Spleen (tissue), 11 donors: ENCODE measurements at regions not wholly inside any gene's neighbourhood (a gene's known extent, or its start where the extent isn't known, plus 50 kb on each side); places are given as distances from the start of the nearest gene placed in this dataset.

ENCODE experiments used
- DNase-seq: peaks from one replicate; pipeline ENCODE4 v3.0.0-alpha.2; 2020
- H3K27ac ChIP-seq, 8 donors: fragments of 200-600 bp; sonication (generic) in 7 of 8; 1 replicate in 4 of 8; 2 replicates in 4 of 8; pipeline versions ENCODE4 v1.5.0 to v1.8.0; 2016 to 2021; ENCODE audit warnings: inconsistent platforms in 4 of 8, mild to moderate bottlenecking in 4 of 8, moderate library complexity in 1 of 8
- H3K27me3 ChIP-seq, 7 donors: fragments of 200-600 bp; sonication (generic) in 6 of 7; replicated peaks in 1 of 7; 1 replicate in 4 of 7; 2 replicates in 3 of 7; pipeline versions ENCODE4 v1.5.0 to v1.8.0; 2016 to 2021; ENCODE audit warnings: inconsistent platforms in 3 of 7, mild to moderate bottlenecking in 1 of 7
- H3K36me3 ChIP-seq, 6 donors: fragments of 200-600 bp; sonication (generic) in 5 of 6; 1 replicate in 4 of 6; 2 replicates in 2 of 6; pipeline versions ENCODE4 v1.5.0 to v1.8.0; 2016 to 2021; ENCODE audit warnings: inconsistent platforms in 2 of 6
- H3K4me1 ChIP-seq, 6 donors: fragments of 200-600 bp; sonication (generic) in 5 of 6; 1 replicate in 3 of 6; 2 replicates in 3 of 6; pipeline versions ENCODE4 v1.5.0 to v1.8.0; 2016 to 2021; ENCODE audit warnings: inconsistent platforms in 3 of 6
- H3K4me3 ChIP-seq, 8 donors: fragments of 200-600 bp; sonication (generic) in 7 of 8; 1 replicate in 4 of 8; 2 replicates in 4 of 8; pipeline versions ENCODE4 v1.5.0 to v1.8.0; 2016 to 2021; ENCODE audit warnings: inconsistent platforms in 4 of 8, mild to moderate bottlenecking in 4 of 8, moderate library complexity in 2 of 8
- H3K9me3 ChIP-seq, 8 donors: fragments of 200-600 bp; sonication (generic) in 7 of 8; 1 replicate in 4 of 8; 2 replicates in 4 of 8; pipeline versions ENCODE4 v1.5.0 to v1.8.0; 2016 to 2021; ENCODE audit warnings: inconsistent platforms in 4 of 8
- CTCF ChIP-seq, 11 experiments: fragments of 200-600 bp in 7 of 11; fragments of 450-650 bp in 4 of 11; sonication (generic) in 4 of 11; IDR thresholded peaks in 8 of 11; conservative IDR thresholded peaks in 3 of 11; 1 replicate in 7 of 11; 2 replicates in 4 of 11; pipeline versions ENCODE4 v1.4.0 to v1.8.0; 2016 to 2021; ENCODE audit warnings: antibody characterized with exemption in 11 of 11, inconsistent platforms in 4 of 11, mild to moderate bottlenecking in 1 of 11
- POLR2A ChIP-seq, 3 donors: fragments of 450-650 bp; IDR thresholded peaks; one replicate each; pipeline ENCODE4 v1.5.1; 2017; ENCODE audit warnings: antibody characterized with exemption in 3 of 3, mild to moderate bottlenecking in 1 of 3
- POLR2AphosphoS5 ChIP-seq, 3 donors: sonication (generic); formaldehyde crosslinking; IDR thresholded peaks; one replicate each; pipeline ENCODE4 v1.5.1; 2017; ENCODE audit warnings: antibody characterized with exemption in 3 of 3
- WGBS, 5 donors: extraction: QIAGEN DNeasy Blood & Tissue Kit in 3 of 5; methylation state at CpG; one replicate each; pipeline versions ENCODE4 v1.1.5 to v1.1.7; 2013 to 2018; 5-methylcytosine and 5-hydroxymethylcytosine counted together
- intact Hi-C: fragments of 100-400 bp; cut with DNase I; formaldehyde crosslinking; loops from one replicate; pipeline ENCODE4 v1.15.0; 2023; ENCODE audit warnings: low total_unique reads
- donor health status: healthy with polysubstance abuse.
- donor health status: DM: no; HTN: no; CAD: no; lungs with moderate emphysema.
- donor health status: DM: no; HTN: no; CAD: no.
- donor health status: Bipolar disorder and iron deficiency.
- donor health status: healthy.
- donor health status: DM: no; HTN: no; CAD: no.
- donor health status: DM: yes; HTN: yes; CAD: no.

DNA sequence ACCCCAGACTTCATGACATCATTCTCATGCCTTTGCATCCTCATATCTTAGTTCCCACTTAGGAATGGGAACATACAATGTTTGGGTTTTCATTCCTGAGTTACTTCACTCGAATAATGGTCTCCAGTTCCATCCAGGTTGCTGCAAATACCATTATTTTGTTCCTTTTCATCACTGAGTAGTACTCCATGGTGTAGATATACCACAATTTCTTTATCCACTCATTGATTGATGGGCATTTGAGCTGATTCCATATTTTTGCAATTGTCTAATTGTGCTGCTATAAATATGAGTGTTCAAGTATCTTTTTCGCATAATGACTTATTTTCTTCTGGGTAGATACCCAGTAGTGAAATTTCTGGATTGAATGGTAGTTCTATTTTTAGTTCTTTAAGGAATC is 1026.8 kb downstream of the STPG2 start:
- no peak overlapping the region for H3K27ac ChIP-seq
- no peaks in the 10 kb centered on the region for H3K27me3 ChIP-seq
- H3K4me3 ChIP-seq, result no peak overlapping the region
- H3K36me3 ChIP-seq, result no peaks in the 10 kb centered on the region
- peaks cover 0 to 10% (median 2%) of the 10 kb centered on the region in 8 donors for H3K9me3 ChIP-seq
- 53 to 66% (median 57%) methylated on average over 2 of the region's 2 CpGs for WGBS, 5 donors
- H3K4me1 ChIP-seq, result no peaks in the 10 kb centered on the region
- TF ChIP-seq CTCF (IDR thresholded peaks at IDR 0.05 in 8 of 11, conservative IDR thresholded peaks at IDR 0.05 in 3 of 11), result no peak
- no peak for TF ChIP-seq POLR2AphosphoS5 (IDR thresholded peaks at IDR 0.05)
- TF ChIP-seq POLR2A (IDR thresholded peaks at IDR 0.05), result no peak
- DNase-seq, result no peak
- intact Hi-C loops, result no loop called here

- Histone ChIP-seq H3K36me3 (no peaks in the 10 kb centered on the region), H3K27me3 (no peaks in the 10 kb centered on the region), H3K4me3 (no peak overlapping the region), H3K27ac (no peak overlapping the region), H3K9me3 (peaks cover 0 to 32% (median 22%) of the 10 kb centered on the region in 8 donors), H3K4me1 (no peaks in the 10 kb centered on the region)
- TF ChIP-seq POLR2A (IDR thresholded peaks at IDR 0.05) (no peak), CTCF (IDR thresholded peaks at IDR 0.05 in 8 of 11, conservative IDR thresholded peaks at IDR 0.05 in 3 of 11) (no peak), POLR2AphosphoS5 (IDR thresholded peaks at IDR 0.05) (no peak)
- 44 to 70% (median 61%) methylated on average over 1 of the region's 1 CpG for WGBS, 5 donors
- intact Hi-C loops, result no loop called here
- DNase-seq, result no peak
Observed at GRCh38 chr4:97121493-97121892, 1021.8 kb downstream of the STPG2 start.

DNA sequence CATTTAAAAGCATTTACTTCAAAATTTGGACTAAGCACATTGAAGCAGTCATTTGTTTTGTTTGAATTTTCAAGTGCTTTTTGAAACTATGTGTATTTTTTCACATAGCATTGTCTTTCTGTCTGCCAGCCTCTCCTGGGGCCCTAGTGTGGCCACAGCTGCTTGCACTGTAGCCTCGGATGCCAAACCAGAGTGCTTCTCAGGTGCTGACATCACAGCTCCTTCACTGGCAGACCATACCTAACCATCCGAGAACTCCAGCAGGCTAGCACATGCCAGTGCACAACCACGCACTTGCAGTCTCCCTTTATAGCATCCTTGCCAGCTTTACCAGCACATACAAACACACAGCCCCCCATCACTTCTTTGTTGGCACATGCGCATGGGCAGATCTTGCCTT is 1019.7 kb downstream of the STPG2 start:
- Histone ChIP-seq H3K4me3 (no peak overlapping the region), H3K4me1 (no peaks in the 10 kb centered on the region), H3K36me3 (no peaks in the 10 kb centered on the region), H3K9me3 (peaks cover 0 to 28% (median 19%) of the 10 kb centered on the region in 8 donors), H3K27ac (no peak overlapping the region), H3K27me3 (no peaks in the 10 kb centered on the region)
- intact Hi-C loops, result no loop called here
- no peak for DNase-seq
- 75 to 91% (median 87%) methylated on average over 4 of the region's 4 CpGs for WGBS, 5 donors
- TF ChIP-seq POLR2A (IDR thresholded peaks at IDR 0.05) (no peak), CTCF (IDR thresholded peaks at IDR 0.05 in 8 of 11, conservative IDR thresholded peaks at IDR 0.05 in 3 of 11) (no peak), POLR2AphosphoS5 (IDR thresholded peaks at IDR 0.05) (no peak)

- 66 to 75% (median 69%) methylated on average over 3 of the region's 3 CpGs for WGBS, 5 donors
- no peak for DNase-seq
- intact Hi-C loops, result no loop called here
Observed at GRCh38 chr4:97132435-97132834, 1010.8 kb downstream of the STPG2 start.

More at GRCh38 chr4:97132435-97132834, 1010.8 kb downstream of the STPG2 start:
- H3K27me3 ChIP-seq, result no peaks in the 10 kb centered on the region
- no peaks in the 10 kb centered on the region for H3K36me3 ChIP-seq
- no peak overlapping the region for H3K4me3 ChIP-seq
- H3K4me1 ChIP-seq, result no peaks in the 10 kb centered on the region
- TF ChIP-seq CTCF (IDR thresholded peaks at IDR 0.05 in 8 of 11, conservative IDR thresholded peaks at IDR 0.05 in 3 of 11) (no peak), POLR2A (IDR thresholded peaks at IDR 0.05) (no peak), POLR2AphosphoS5 (IDR thresholded peaks at IDR 0.05) (no peak)
- no peaks in the 10 kb centered on the region for H3K9me3 ChIP-seq
- no peak overlapping the region for H3K27ac ChIP-seq
